HepG2 (cell line): ENCODE measurements at regions not wholly inside any gene's neighbourhood (a gene's known extent, or its start where the extent isn't known, plus 50 kb on each side); places are given as distances from the start of the nearest gene placed in this dataset.

ENCODE experiments used
- HNRNPL ChIP-seq: fragments of 200-400 bp; formaldehyde crosslinking; IDR thresholded peaks from 2 replicates; pipeline ENCODE4 v1.6.1; 2017; ENCODE audit warnings: mild to moderate bottlenecking, low read depth, low read length
- IKZF5 ChIP-seq: IDR thresholded peaks from 2 replicates; pipeline ENCODE4 v1.6.1; 2018; ENCODE audit warnings: missing genetic modification reagents, mild to moderate bottlenecking, missing compliant biosample characterization
- NFE2L2 ChIP-seq: fragments of 150-350 bp; IDR thresholded peaks from 2 replicates; pipeline ENCODE4 v1.6.1; 2014; ENCODE audit warnings: low read length
- POLR2AphosphoS2 ChIP-seq: IDR thresholded peaks from 2 replicates; pipeline ENCODE4 v1.6.1; 2011; ENCODE audit warnings: low read depth, low read length, improper control_type of control experiment
- SPEN ChIP-seq: sonication (generic); formaldehyde crosslinking; IDR thresholded peaks from 2 replicates; pipeline ENCODE4 v1.5.1; 2020; ENCODE audit warnings: low read depth, mild to moderate bottlenecking, missing genetic modification reagents
- XBP1 ChIP-seq: sonication (generic); formaldehyde crosslinking; IDR thresholded peaks from 2 replicates; pipeline ENCODE4 v1.5.0; 2020; ENCODE audit warnings: missing genetic modification reagents
- ZBTB49 ChIP-seq: sonication (generic); formaldehyde crosslinking; IDR thresholded peaks from 2 replicates; pipeline ENCODE4 v1.4.0; 2020; ENCODE audit warnings: missing genetic modification reagents, borderline replicate concordance
- ZFP36L2 ChIP-seq: sonication (generic); formaldehyde crosslinking; IDR thresholded peaks from 2 replicates; pipeline ENCODE4 v1.4.0; 2020; ENCODE audit warnings: missing genetic modification reagents
- ZNF318 ChIP-seq: sonication (generic); formaldehyde crosslinking; IDR thresholded peaks from 2 replicates; pipeline ENCODE4 v1.4.0; 2020; ENCODE audit warnings: mild to moderate bottlenecking, missing genetic modification reagents
- ZNF761 ChIP-seq: sonication (generic); formaldehyde crosslinking; conservative IDR thresholded peaks from 2 replicates; pipeline ENCODE4 v1.4.0; 2020; ENCODE audit warnings: mild to moderate bottlenecking, missing genetic modification reagents
- ZSCAN5A ChIP-seq: sonication (generic); formaldehyde crosslinking; IDR thresholded peaks from 2 replicates; pipeline ENCODE4 v1.8.0; 2022; ENCODE audit warnings: mild to moderate bottlenecking, missing genetic modification reagents, borderline replicate concordance

- TF ChIP-seq ZNF318 (CRISPR knock-in tag) (no peak), IKZF5 (CRISPR knock-in tag) (no peak), SPEN (CRISPR knock-in tag) (no peak), POLR2AphosphoS2 (no peak), ZNF761 (CRISPR knock-in tag) (no peak), ZFP36L2 (CRISPR knock-in tag) (no peak), NFE2L2 (no peak), HNRNPL (no peak), ZSCAN5A (CRISPR knock-in tag) (no peak), XBP1 (CRISPR knock-in tag) (no peak), ZBTB49 (no peak)
Measured at GRCh38 chr14:100674428-100674827, 52.3 kb upstream of the DLK1 start (continued).
